K562 (cell line): ENCODE measurements at regions not wholly inside any gene's neighbourhood (a gene's known extent, or its start where the extent isn't known, plus 50 kb on each side); places are given as distances from the start of the nearest gene placed in this dataset.

Source experiments
- LARP7 ChIP-seq: fragments of 450-650 bp; IDR thresholded peaks from 2 replicates; pipeline ENCODE4 v1.6.1; 2016
- PURB ChIP-seq: sonication (generic); formaldehyde crosslinking; IDR thresholded peaks from 2 replicates; pipeline ENCODE4 v1.9.0; 2021; ENCODE audit warnings: low read depth, mild to moderate bottlenecking, missing genetic modification reagents
- RBM25 ChIP-seq: fragments of 200-400 bp; formaldehyde crosslinking; IDR thresholded peaks from 2 replicates; pipeline ENCODE4 v1.6.1; 2018; ENCODE audit warnings: low read length, low read depth, moderate library complexity; ENCODE audit not compliant: severe bottlenecking
- TF ChIP-seq, protein P1 (sequence below): fragments of 200-600 bp; sonication (generic); IDR thresholded peaks from one replicate; pipeline ENCODE4 v1.6.1; 2012; ENCODE audit warnings: mild to moderate bottlenecking, low read depth, low read length, inconsistent platforms
- TF ChIP-seq, protein P2 (sequence below): IDR thresholded peaks from 3 replicates; pipeline ENCODE4 v1.6.1; 2011; ENCODE audit warnings: borderline replicate concordance, mild to moderate bottlenecking; ENCODE audit not compliant: insufficient read length, insufficient read depth
- TF ChIP-seq, protein P3 (sequence below): sonication (generic); formaldehyde crosslinking; IDR thresholded peaks from 2 replicates; pipeline ENCODE4 v1.8.0; 2022; ENCODE audit warnings: mild to moderate bottlenecking, missing genetic modification reagents
- TF ChIP-seq, protein P4 (sequence below): sonication (generic); formaldehyde crosslinking; IDR thresholded peaks from 2 replicates; pipeline ENCODE4 v1.8.0; 2023; ENCODE audit warnings: missing genetic modification reagents, mild to moderate bottlenecking, borderline replicate concordance

GRCh38 chr19:30880151-30880550, 469.1 kb downstream of the TSHZ3 start (continued):
- TF ChIP-seq, protein P1, sequence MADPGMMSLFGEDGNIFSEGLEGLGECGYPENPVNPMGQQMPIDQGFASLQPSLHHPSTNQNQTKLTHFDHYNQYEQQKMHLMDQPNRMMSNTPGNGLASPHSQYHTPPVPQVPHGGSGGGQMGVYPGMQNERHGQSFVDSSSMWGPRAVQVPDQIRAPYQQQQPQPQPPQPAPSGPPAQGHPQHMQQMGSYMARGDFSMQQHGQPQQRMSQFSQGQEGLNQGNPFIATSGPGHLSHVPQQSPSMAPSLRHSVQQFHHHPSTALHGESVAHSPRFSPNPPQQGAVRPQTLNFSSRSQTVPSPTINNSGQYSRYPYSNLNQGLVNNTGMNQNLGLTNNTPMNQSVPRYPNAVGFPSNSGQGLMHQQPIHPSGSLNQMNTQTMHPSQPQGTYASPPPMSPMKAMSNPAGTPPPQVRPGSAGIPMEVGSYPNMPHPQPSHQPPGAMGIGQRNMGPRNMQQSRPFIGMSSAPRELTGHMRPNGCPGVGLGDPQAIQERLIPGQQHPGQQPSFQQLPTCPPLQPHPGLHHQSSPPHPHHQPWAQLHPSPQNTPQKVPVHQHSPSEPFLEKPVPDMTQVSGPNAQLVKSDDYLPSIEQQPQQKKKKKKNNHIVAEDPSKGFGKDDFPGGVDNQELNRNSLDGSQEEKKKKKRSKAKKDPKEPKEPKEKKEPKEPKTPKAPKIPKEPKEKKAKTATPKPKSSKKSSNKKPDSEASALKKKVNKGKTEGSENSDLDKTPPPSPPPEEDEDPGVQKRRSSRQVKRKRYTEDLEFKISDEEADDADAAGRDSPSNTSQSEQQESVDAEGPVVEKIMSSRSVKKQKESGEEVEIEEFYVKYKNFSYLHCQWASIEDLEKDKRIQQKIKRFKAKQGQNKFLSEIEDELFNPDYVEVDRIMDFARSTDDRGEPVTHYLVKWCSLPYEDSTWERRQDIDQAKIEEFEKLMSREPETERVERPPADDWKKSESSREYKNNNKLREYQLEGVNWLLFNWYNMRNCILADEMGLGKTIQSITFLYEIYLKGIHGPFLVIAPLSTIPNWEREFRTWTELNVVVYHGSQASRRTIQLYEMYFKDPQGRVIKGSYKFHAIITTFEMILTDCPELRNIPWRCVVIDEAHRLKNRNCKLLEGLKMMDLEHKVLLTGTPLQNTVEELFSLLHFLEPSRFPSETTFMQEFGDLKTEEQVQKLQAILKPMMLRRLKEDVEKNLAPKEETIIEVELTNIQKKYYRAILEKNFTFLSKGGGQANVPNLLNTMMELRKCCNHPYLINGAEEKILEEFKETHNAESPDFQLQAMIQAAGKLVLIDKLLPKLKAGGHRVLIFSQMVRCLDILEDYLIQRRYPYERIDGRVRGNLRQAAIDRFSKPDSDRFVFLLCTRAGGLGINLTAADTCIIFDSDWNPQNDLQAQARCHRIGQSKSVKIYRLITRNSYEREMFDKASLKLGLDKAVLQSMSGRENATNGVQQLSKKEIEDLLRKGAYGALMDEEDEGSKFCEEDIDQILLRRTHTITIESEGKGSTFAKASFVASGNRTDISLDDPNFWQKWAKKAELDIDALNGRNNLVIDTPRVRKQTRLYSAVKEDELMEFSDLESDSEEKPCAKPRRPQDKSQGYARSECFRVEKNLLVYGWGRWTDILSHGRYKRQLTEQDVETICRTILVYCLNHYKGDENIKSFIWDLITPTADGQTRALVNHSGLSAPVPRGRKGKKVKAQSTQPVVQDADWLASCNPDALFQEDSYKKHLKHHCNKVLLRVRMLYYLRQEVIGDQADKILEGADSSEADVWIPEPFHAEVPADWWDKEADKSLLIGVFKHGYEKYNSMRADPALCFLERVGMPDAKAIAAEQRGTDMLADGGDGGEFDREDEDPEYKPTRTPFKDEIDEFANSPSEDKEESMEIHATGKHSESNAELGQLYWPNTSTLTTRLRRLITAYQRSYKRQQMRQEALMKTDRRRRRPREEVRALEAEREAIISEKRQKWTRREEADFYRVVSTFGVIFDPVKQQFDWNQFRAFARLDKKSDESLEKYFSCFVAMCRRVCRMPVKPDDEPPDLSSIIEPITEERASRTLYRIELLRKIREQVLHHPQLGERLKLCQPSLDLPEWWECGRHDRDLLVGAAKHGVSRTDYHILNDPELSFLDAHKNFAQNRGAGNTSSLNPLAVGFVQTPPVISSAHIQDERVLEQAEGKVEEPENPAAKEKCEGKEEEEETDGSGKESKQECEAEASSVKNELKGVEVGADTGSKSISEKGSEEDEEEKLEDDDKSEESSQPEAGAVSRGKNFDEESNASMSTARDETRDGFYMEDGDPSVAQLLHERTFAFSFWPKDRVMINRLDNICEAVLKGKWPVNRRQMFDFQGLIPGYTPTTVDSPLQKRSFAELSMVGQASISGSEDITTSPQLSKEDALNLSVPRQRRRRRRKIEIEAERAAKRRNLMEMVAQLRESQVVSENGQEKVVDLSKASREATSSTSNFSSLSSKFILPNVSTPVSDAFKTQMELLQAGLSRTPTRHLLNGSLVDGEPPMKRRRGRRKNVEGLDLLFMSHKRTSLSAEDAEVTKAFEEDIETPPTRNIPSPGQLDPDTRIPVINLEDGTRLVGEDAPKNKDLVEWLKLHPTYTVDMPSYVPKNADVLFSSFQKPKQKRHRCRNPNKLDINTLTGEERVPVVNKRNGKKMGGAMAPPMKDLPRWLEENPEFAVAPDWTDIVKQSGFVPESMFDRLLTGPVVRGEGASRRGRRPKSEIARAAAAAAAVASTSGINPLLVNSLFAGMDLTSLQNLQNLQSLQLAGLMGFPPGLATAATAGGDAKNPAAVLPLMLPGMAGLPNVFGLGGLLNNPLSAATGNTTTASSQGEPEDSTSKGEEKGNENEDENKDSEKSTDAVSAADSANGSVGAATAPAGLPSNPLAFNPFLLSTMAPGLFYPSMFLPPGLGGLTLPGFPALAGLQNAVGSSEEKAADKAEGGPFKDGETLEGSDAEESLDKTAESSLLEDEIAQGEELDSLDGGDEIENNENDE, result no peak
- TF ChIP-seq, protein P2, sequence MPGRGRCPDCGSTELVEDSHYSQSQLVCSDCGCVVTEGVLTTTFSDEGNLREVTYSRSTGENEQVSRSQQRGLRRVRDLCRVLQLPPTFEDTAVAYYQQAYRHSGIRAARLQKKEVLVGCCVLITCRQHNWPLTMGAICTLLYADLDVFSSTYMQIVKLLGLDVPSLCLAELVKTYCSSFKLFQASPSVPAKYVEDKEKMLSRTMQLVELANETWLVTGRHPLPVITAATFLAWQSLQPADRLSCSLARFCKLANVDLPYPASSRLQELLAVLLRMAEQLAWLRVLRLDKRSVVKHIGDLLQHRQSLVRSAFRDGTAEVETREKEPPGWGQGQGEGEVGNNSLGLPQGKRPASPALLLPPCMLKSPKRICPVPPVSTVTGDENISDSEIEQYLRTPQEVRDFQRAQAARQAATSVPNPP, result no peak
- TF ChIP-seq, protein P3, sequence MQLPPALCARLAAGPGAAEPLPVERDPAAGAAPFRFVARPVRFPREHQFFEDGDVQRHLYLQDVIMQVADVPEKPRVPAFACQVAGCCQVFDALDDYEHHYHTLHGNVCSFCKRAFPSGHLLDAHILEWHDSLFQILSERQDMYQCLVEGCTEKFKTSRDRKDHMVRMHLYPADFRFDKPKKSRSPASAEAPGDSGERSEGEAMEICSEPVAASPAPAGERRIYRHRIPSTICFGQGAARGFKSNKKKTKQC (CRISPR knock-in tag), result no peak
- TF ChIP-seq RBM25, result no peak
- TF ChIP-seq, protein P4, sequence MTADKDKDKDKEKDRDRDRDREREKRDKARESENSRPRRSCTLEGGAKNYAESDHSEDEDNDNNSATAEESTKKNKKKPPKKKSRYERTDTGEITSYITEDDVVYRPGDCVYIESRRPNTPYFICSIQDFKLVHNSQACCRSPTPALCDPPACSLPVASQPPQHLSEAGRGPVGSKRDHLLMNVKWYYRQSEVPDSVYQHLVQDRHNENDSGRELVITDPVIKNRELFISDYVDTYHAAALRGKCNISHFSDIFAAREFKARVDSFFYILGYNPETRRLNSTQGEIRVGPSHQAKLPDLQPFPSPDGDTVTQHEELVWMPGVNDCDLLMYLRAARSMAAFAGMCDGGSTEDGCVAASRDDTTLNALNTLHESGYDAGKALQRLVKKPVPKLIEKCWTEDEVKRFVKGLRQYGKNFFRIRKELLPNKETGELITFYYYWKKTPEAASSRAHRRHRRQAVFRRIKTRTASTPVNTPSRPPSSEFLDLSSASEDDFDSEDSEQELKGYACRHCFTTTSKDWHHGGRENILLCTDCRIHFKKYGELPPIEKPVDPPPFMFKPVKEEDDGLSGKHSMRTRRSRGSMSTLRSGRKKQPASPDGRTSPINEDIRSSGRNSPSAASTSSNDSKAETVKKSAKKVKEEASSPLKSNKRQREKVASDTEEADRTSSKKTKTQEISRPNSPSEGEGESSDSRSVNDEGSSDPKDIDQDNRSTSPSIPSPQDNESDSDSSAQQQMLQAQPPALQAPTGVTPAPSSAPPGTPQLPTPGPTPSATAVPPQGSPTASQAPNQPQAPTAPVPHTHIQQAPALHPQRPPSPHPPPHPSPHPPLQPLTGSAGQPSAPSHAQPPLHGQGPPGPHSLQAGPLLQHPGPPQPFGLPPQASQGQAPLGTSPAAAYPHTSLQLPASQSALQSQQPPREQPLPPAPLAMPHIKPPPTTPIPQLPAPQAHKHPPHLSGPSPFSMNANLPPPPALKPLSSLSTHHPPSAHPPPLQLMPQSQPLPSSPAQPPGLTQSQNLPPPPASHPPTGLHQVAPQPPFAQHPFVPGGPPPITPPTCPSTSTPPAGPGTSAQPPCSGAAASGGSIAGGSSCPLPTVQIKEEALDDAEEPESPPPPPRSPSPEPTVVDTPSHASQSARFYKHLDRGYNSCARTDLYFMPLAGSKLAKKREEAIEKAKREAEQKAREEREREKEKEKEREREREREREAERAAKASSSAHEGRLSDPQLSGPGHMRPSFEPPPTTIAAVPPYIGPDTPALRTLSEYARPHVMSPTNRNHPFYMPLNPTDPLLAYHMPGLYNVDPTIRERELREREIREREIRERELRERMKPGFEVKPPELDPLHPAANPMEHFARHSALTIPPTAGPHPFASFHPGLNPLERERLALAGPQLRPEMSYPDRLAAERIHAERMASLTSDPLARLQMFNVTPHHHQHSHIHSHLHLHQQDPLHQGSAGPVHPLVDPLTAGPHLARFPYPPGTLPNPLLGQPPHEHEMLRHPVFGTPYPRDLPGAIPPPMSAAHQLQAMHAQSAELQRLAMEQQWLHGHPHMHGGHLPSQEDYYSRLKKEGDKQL (CRISPR knock-in tag), result no peak
- TF ChIP-seq LARP7, result no peak
- no peak for TF ChIP-seq PURB
